AML-193 (cell line): ENCODE measurements at regions not wholly inside any gene's neighbourhood (a gene's known extent, or its start where the extent isn't known, plus 50 kb on each side); places are given as distances from the start of the nearest gene placed in this dataset.
"Not testable (repeated sequence)": the region's sequence is repeated elsewhere in the genome, so short reads cannot be mapped to it uniquely, and the experiment has no call there.

ENCODE experiments used
- DNase-seq, 2 experiments: peaks; one replicate each; lab custom pipeline; 2025; lab: John Stamatoyannopoulos, UW

DNA sequence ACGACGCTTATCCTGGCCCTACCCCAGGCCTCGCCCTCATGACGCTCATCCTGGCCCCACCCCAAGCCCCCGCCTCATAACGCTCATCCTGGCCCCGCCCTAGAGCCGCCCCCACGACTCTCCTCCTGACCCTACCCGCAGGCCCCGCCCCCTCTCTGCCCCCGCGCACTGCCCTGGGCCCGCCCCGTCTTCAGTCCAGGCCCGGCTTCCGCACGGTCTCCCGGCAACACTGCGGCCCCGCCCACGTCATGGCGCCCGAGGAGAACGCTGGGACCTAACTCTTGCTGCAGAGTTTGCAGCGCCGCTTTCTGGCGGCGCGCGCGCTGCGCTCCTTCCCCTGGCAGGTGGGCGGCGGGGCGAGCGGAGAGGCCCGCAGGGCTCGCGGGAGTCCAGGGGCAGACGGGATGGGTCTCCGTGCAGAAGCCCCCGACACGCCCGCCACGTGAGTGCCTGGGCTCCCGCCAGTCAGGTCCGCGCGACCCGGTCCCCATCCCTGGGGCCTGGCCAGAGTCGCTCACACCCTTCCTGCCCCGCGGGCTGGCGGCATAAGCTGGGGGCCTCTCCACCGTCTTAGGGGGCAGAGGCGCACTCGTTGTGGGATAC lies 52.5 kb upstream of the ROPN1B start:
- DNase-seq = peak; percentile 84 to 87

DNA sequence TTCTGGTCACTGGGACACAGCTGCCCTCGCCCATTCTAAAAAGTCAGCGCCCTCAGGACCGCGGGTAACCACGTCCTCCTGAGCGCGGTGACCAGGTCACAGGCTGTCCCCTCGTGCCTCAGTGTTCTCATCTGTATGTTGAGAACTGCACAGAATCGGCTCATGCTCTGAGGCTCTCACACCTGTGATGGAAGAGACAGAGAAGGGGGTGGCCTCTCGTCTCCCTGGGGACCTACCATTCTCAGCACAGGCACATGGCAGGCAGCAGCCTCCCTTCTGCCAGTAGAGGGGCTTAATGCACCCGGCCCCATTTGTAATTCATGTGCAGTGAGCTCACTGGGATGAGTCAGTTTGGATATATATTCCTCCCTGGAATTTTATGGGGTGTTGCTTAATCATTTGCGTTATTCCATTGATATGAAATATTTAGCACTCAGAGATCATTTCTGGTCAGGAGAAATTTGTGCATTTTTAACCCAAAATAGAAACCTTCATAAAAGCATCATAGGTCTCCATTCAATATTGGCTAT lies 51.9 kb upstream of the ROPN1B start:
- DNase-seq = not testable (repeated sequence)

DNA sequence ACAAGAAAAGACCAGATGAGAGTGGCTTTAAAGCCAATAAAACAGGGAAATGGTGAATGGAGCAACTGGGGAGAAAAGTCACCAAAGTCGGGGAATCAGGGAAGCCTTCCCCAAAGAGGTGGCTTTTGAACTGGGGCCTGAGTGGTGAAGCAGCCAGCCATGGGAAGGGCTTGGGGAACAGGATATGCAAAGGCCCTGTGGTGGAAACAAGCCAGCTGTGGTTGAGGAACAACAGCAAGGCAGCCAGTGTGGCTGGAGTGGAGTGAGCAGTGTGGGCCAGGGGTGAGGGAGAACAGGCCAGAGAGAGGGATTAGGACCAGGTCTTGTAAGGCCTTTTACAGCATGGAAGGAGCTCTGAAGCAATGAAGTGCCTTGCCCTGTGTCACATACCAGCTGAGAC lies 51.0 kb upstream of the ROPN1B start:
- DNase-seq = not testable (repeated sequence)

DNA sequence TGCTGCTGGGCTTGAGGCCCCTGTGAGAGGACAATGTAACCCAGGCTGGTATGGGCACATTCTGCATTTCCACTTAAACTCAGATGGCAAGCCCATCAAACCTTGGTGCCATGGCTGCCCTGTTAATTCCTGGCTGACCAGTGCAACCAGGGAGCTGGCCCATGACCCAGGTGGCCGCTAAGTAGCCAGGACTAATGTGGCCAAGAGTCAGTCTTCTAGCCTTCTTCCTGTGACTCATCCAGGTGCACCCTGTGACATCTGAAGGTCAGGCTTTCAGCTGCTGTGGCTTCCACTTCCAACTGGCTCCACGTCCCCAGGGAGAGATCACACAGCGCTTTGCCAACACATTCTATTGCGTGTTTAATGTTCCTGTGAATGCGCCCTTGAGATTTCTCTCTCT lies 50.5 kb upstream of the ROPN1B start:
- DNase-seq = not testable (repeated sequence)

DNA sequence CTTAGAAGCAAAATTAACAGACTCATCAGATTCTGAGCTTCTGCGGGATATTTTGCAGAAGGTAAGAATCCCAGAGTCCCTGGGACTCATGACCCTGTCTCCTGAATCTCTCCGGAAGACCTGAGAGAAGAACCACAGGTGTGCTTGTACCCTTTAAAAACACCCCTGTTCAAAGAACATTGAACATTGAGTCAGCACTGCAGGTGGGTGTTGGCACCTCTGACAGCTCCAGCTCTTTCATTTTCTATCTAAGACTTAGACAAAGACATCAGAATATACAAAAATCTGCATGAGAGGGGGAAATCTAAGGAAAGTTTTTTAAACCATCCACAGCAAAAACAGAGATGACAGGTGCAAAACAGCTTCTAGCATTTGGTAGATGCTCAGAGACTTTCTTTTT lies 50.1 kb upstream of the ROPN1B start:
- not testable (repeated sequence) for DNase-seq
